GM23338 (cell line): ENCODE measurements at regions not wholly inside any gene's neighbourhood (a gene's known extent, or its start where the extent isn't known, plus 50 kb on each side); places are given as distances from the start of the nearest gene placed in this dataset.

Source experiments
- ATAC-seq: fragments of 200-7000 bp; cut with Tn5 transposase; 3 replicates; pipeline ENCODE4 v1.9.1; 2020
- DNase-seq: peaks from one replicate; pipeline ENCODE4 v3.0.0-alpha.2; 2015; ENCODE audit warnings: low spot score
- H2AFZ ChIP-seq: fragments of 200-600 bp; sonication (generic); 2 replicates; pipeline ENCODE4 v1.8.0; 2016; ENCODE audit warnings: antibody characterized with exemption, mild to moderate bottlenecking, moderate library complexity
- H3F3A ChIP-seq: fragments of 200-600 bp; sonication (generic); replicated peaks from 2 replicates; pipeline ENCODE4 v1.8.0; 2017; ENCODE audit warnings: antibody characterized with exemption, mixed run types, low read depth
- H3K27ac ChIP-seq: fragments of 200-600 bp; sonication (generic); 2 replicates; pipeline ENCODE4 v1.6.1; 2016; ENCODE audit warnings: low read depth
- H3K27me3 ChIP-seq: fragments of 200-600 bp; sonication (generic); 2 replicates; pipeline ENCODE4 v1.8.0; 2016; ENCODE audit warnings: mild to moderate bottlenecking, mixed run types, moderate library complexity; ENCODE audit not compliant: insufficient read depth
- H3K36me3 ChIP-seq: fragments of 200-600 bp; sonication (generic); 2 replicates; pipeline ENCODE4 v1.8.0; 2016; ENCODE audit warnings: mild to moderate bottlenecking; ENCODE audit not compliant: insufficient read depth
- H3K4me1 ChIP-seq: fragments of 200-600 bp; sonication (generic); 2 replicates; pipeline ENCODE4 v1.8.0; 2016; ENCODE audit warnings: mild to moderate bottlenecking, moderate library complexity; ENCODE audit not compliant: insufficient read depth
- H3K4me2 ChIP-seq: fragments of 200-600 bp; sonication (generic); 2 replicates; pipeline ENCODE4 v1.7.1; 2017; ENCODE audit warnings: mixed run types
- H3K4me3 ChIP-seq: fragments of 200-600 bp; sonication (generic); 2 replicates; pipeline ENCODE4 v1.6.1; 2016; ENCODE audit warnings: mixed run types
- H3K79me2 ChIP-seq: fragments of 200-600 bp; sonication (generic); replicated peaks from 2 replicates; pipeline ENCODE4 v1.8.0; 2017; ENCODE audit warnings: mild to moderate bottlenecking; ENCODE audit not compliant: insufficient read depth
- H3K9me2 ChIP-seq: fragments of 200-600 bp; sonication (generic); 2 replicates; pipeline ENCODE4 v1.8.0; 2017; ENCODE audit not compliant: insufficient read depth
- H4K20me1 ChIP-seq: fragments of 200-600 bp; sonication (generic); replicated peaks from 2 replicates; pipeline ENCODE4 v1.8.0; 2017; ENCODE audit warnings: mild to moderate bottlenecking; ENCODE audit not compliant: insufficient read depth
- H3K27ac Mint-ChIP-seq: 2 replicates; pipeline ENCODE4 v1.8.0; 2020; ENCODE audit warnings: inconsistent platforms, mild to moderate bottlenecking, moderate library complexity, mixed read lengths
- H3K27me3 Mint-ChIP-seq: 3 replicates; pipeline ENCODE4 v1.8.0; 2022; ENCODE audit warnings: low read depth, mild to moderate bottlenecking, moderate library complexity, mixed read lengths, inconsistent platforms; ENCODE audit not compliant: insufficient read depth, poor library complexity
- H3K36me3 Mint-ChIP-seq: 3 replicates; pipeline ENCODE4 v1.8.0; 2021; ENCODE audit warnings: low read depth, mild to moderate bottlenecking, inconsistent platforms, moderate library complexity, mixed read lengths
- H3K4me1 Mint-ChIP-seq: 3 replicates; pipeline ENCODE4 v1.8.0; 2020; ENCODE audit warnings: mild to moderate bottlenecking, inconsistent platforms, mixed read lengths
- H3K4me3 Mint-ChIP-seq: 3 replicates; pipeline ENCODE4 v1.8.0; 2021; ENCODE audit warnings: moderate library complexity, mild to moderate bottlenecking, inconsistent platforms, mixed read lengths
- H3K9me3 Mint-ChIP-seq: 3 replicates; pipeline ENCODE4 v1.8.0; 2020; ENCODE audit warnings: moderate library complexity, mild to moderate bottlenecking, inconsistent platforms, mixed read lengths
- CREB1 ChIP-seq: fragments of 250-450 bp; sonication (Bioruptor Pico); IDR thresholded peaks from 2 replicates; pipeline ENCODE4 v1.5.0; 2020; ENCODE audit warnings: low read depth, mild to moderate bottlenecking, moderate library complexity
- EZH2phosphoT487 ChIP-seq: fragments of 200-600 bp; sonication (generic); IDR thresholded peaks from one replicate; pipeline ENCODE4 v1.8.1; 2018; ENCODE audit warnings: antibody characterized with exemption; ENCODE audit not compliant: unreplicated experiment
- JUNB ChIP-seq: IDR thresholded peaks from one replicate; pipeline ENCODE4 v1.6.1; 2016; ENCODE audit warnings: antibody characterized with exemption; ENCODE audit not compliant: unreplicated experiment
- POLR2AphosphoS5 ChIP-seq: IDR thresholded peaks from 2 replicates; pipeline ENCODE4 v1.6.1; 2016; ENCODE audit warnings: antibody characterized with exemption, low read depth
- REST ChIP-seq: IDR thresholded peaks from one replicate; pipeline ENCODE4 v1.6.1; 2018; ENCODE audit warnings: antibody characterized with exemption; ENCODE audit not compliant: unreplicated experiment
- STAT1 ChIP-seq: IDR thresholded peaks from one replicate; pipeline ENCODE4 v1.6.1; 2016; ENCODE audit warnings: antibody characterized with exemption; ENCODE audit not compliant: unreplicated experiment
- ZNF114 ChIP-seq: fragments of 250-450 bp; sonication (Bioruptor Pico); IDR thresholded peaks from 2 replicates; pipeline ENCODE4 v1.5.0; 2020; ENCODE audit warnings: mild to moderate bottlenecking, moderate library complexity
- ZNF331 ChIP-seq: fragments of 250-450 bp; sonication (Bioruptor Pico); IDR thresholded peaks from 2 replicates; pipeline ENCODE4 v1.5.0; 2020; ENCODE audit warnings: low read depth, mild to moderate bottlenecking, moderate library complexity
- ZNF462 ChIP-seq: fragments of 250-450 bp; sonication (Bioruptor Pico); IDR thresholded peaks from 2 replicates; pipeline ENCODE4 v1.5.0; 2020; ENCODE audit warnings: mild to moderate bottlenecking, moderate library complexity
- TF ChIP-seq, protein P1 (sequence below), 2 experiments: fragments of 200-600 bp in 1 of 2; sonication (generic) in 1 of 2; conservative IDR thresholded peaks; 2 replicates each; pipeline versions ENCODE4 v1.5.1 to v1.6.1; 2016 to 2017; ENCODE audit warnings: antibody characterized with exemption in 2 of 2, low read depth in 2 of 2, mild to moderate bottlenecking in 2 of 2, moderate library complexity in 1 of 2

DNA sequence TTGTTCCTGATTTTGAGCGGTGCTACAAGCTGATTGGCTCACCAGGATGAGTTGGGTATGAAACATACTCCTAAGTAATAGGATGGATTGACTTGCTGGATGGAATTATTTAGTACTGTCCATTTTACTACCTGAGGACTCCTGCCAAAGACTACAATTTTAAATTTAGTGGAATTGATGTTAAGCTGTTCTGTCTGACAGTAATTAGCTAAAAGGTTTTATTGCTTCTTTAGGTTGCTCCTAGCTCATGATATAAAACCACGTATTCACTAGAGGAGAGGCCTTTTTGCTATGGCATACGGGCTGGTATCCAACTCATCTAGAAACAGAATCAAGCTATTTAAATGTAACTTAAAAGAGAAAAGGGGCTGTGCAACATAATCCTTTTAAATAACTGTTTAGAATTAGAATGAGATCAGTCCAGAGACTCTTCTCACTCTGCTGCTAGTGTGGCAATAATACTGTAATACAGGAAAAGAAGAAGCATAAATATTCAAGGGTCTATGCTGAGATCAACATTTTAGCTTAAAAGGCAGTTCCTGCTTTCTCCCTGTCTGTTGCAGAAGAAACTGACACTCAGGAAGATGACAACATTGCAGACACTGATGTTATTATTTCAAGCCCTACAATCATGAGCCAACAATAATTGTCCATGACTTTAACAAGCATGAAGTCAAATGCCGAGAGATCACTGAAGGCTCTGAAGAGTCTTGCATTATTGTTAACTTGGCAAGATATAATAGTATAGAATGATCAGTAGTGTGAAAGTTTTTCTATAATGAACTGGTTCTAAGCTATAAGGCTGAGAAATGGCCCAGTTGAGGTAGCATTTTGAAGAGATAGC is 258.7 kb upstream of the ADGRL4 start (continued):
- TF ChIP-seq, protein P1, sequence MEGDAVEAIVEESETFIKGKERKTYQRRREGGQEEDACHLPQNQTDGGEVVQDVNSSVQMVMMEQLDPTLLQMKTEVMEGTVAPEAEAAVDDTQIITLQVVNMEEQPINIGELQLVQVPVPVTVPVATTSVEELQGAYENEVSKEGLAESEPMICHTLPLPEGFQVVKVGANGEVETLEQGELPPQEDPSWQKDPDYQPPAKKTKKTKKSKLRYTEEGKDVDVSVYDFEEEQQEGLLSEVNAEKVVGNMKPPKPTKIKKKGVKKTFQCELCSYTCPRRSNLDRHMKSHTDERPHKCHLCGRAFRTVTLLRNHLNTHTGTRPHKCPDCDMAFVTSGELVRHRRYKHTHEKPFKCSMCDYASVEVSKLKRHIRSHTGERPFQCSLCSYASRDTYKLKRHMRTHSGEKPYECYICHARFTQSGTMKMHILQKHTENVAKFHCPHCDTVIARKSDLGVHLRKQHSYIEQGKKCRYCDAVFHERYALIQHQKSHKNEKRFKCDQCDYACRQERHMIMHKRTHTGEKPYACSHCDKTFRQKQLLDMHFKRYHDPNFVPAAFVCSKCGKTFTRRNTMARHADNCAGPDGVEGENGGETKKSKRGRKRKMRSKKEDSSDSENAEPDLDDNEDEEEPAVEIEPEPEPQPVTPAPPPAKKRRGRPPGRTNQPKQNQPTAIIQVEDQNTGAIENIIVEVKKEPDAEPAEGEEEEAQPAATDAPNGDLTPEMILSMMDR (conservative IDR thresholded peaks at IDR 0.05; ENCODE audit: low read depth in 2 of 2) = no peak
- TF ChIP-seq CREB1 (CRISPR knock-in tag) = no peak

DNA sequence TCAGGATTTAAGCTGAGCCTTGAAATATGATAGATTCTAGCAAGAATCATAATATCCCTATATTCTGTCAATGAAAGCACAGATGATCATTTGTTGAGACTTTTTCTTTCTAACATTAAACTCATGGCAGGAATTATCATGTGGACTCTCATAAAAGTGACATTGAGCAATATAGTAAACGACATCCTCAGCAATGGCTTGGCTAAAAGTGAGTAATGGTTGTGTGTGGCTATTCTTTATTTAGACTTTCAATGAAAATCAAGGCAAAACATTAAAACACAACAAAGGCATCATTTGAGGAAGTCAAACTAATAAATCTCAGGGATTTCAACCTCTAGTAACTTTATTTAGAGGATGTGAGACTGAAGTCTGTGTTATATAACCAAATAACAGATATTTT is 257.8 kb upstream of the ADGRL4 start:
- Histone ChIP-seq H3K4me3 (no peak overlapping the region), H3K9me2 (peaks cover 3% of the 10 kb centered on the region; the same call in 1 of the 2 replicates), H3K27me3 (no peaks in the 10 kb centered on the region), H3K4me2 (no peak overlapping the region), H3K27ac (peak overlapping the region; percentile 93; the same call in 1 of the 2 replicates), H3K4me1 (peaks cover 31% of the 10 kb centered on the region), H3K36me3 (no peaks in the 10 kb centered on the region), H3F3A (no peaks in the 10 kb centered on the region), H3K79me2 (no peaks in the 10 kb centered on the region), H2AFZ (no peak overlapping the region), H4K20me1 (no peaks in the 10 kb centered on the region)
- no peak for ATAC-seq
- H3K27me3 Mint-ChIP-seq = peaks cover 2% of the 10 kb centered on the region
- DNase-seq = no peak
- H3K36me3 Mint-ChIP-seq = peaks cover 6% of the 10 kb centered on the region; the same call in 2 of the 3 replicates
- H3K27ac Mint-ChIP-seq = peak overlapping the region; percentile 90
- peaks cover 51% of the 10 kb centered on the region for H3K4me1 Mint-ChIP-seq
- H3K9me3 Mint-ChIP-seq = no peaks in the 10 kb centered on the region
- H3K4me3 Mint-ChIP-seq = no peak overlapping the region
- TF ChIP-seq POLR2AphosphoS5 (no peak), STAT1 (no peak), EZH2phosphoT487 (no peak), ZNF114 (no peak), ZNF331 (no peak), REST (no peak), JUNB (no peak), CREB1 (CRISPR knock-in tag) (no peak), ZNF462 (CRISPR knock-in tag) (no peak)
- TF ChIP-seq, protein P1 (conservative IDR thresholded peaks at IDR 0.05; ENCODE audit: low read depth in 2 of 2) = no peak
